ENCODE measurements at regions not wholly inside any gene's neighbourhood (a gene's known extent, or its start where the extent isn't known, plus 50 kb on each side); places are given as distances from the start of the nearest gene placed in this dataset.

DNA sequence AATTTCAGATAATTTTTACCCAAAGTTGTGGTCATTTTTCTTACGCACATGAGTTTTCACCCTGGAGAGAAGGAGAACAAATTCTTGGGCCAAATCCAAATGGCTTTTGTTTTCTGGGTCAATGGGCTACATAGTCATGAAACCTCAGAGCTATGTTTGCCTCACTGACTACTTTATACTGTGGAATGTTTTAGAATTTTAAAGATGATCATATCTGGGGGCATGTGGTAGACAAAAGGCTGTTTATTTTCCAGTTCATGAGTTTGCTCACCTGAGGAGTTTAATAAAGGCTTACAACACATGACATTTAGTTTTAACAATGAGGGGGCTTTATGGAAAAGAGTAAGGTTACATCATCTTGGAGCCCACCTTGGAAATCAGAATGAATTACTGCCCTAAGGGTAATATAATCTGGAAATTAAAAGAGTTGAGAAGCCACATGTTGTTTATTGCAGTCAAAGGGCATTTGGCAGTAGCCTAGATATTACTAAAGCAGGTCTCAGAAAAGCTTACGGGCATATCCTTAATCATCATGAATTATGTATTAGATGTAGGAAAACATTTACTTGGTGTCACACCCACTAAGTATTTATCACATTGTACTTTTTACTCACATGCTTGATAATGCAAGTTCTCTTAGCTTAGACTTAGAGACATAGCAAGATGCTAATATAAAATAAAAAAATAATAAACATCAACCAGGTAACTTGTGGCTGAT lies 466.1 kb downstream of the EDEM1 start:
- no peak overlapping the region for H3K4me3 Mint-ChIP-seq (ENCODE audit: unreplicated experiment)
- H3K27me3 Mint-ChIP-seq (ENCODE audit: unreplicated experiment): peaks cover 3% of the 10 kb centered on the region
- no peak for DNase-seq (ENCODE audit: low spot score)
- peaks cover 5% of the 10 kb centered on the region for H3K9me3 Mint-ChIP-seq (ENCODE audit: unreplicated experiment)
- H3K4me1 Mint-ChIP-seq (ENCODE audit: unreplicated experiment): no peaks in the 10 kb centered on the region
- TF ChIP-seq, protein P1, sequence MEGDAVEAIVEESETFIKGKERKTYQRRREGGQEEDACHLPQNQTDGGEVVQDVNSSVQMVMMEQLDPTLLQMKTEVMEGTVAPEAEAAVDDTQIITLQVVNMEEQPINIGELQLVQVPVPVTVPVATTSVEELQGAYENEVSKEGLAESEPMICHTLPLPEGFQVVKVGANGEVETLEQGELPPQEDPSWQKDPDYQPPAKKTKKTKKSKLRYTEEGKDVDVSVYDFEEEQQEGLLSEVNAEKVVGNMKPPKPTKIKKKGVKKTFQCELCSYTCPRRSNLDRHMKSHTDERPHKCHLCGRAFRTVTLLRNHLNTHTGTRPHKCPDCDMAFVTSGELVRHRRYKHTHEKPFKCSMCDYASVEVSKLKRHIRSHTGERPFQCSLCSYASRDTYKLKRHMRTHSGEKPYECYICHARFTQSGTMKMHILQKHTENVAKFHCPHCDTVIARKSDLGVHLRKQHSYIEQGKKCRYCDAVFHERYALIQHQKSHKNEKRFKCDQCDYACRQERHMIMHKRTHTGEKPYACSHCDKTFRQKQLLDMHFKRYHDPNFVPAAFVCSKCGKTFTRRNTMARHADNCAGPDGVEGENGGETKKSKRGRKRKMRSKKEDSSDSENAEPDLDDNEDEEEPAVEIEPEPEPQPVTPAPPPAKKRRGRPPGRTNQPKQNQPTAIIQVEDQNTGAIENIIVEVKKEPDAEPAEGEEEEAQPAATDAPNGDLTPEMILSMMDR (IDR thresholded peaks at IDR 0.05; ENCODE audit: unreplicated experiment): no peak
- H3K36me3 Mint-ChIP-seq (ENCODE audit: low read depth, unreplicated experiment): no peaks in the 10 kb centered on the region
- no peak overlapping the region for H3K27ac Mint-ChIP-seq (ENCODE audit: unreplicated experiment)

DNA sequence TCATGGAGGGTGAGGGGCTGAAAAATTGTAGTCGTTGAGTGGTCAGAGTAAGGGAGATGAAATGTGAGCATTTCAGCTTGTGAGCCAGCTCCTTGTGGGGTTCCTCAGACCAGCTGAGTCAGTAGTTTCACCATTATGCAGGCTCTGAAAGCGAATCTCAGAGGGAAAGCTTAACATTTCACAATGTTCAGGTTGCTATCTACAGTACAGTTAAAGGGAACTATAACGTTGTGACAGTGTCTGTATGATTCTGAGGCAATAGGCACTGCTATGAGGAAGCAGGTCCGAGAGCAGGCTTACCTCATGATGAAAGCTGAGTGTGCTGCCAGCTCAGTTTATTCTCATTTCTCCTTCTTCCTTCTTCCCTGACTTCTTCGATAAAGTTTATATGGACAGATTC lies 469.6 kb downstream of the EDEM1 start:
- no peak for DNase-seq (ENCODE audit: low spot score)
- TF ChIP-seq, protein P1 (IDR thresholded peaks at IDR 0.05; ENCODE audit: unreplicated experiment): no peak
- H3K4me1 Mint-ChIP-seq (ENCODE audit: unreplicated experiment): no peaks in the 10 kb centered on the region
- peaks cover 3% of the 10 kb centered on the region for H3K27me3 Mint-ChIP-seq (ENCODE audit: unreplicated experiment)
- H3K36me3 Mint-ChIP-seq (ENCODE audit: low read depth, unreplicated experiment): peaks cover 3% of the 10 kb centered on the region
- H3K9me3 Mint-ChIP-seq (ENCODE audit: unreplicated experiment): peaks cover 12% of the 10 kb centered on the region
- H3K27ac Mint-ChIP-seq (ENCODE audit: unreplicated experiment): no peak overlapping the region
- no peak overlapping the region for H3K4me3 Mint-ChIP-seq (ENCODE audit: unreplicated experiment)

DNA sequence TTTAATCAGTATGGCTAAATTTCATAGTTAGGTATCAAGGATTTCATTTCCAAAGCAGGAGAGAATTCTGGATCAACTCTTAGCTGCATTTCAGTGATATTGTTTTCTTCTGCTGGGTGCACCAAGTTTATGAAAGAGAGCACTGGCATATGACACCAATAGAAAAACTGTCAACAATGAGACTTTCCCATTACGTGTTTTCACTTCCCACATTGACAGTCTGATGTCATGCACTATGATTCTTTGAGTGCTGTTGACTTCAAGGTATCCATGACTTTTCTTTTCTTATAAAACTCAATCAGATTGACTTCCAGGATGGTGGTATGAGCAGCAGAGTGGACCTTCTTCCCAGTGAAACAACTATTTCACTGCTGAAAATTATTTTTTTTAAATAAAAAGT lies 476.1 kb downstream of the EDEM1 start:
- TF ChIP-seq, protein P1 (IDR thresholded peaks at IDR 0.05; ENCODE audit: unreplicated experiment): no peak
- Mint-ChIP-seq H3K4me1 (ENCODE audit: unreplicated experiment) (no peaks in the 10 kb centered on the region), H3K36me3 (ENCODE audit: low read depth, unreplicated experiment) (peaks cover 3% of the 10 kb centered on the region), H3K9me3 (ENCODE audit: unreplicated experiment) (peaks cover 35% of the 10 kb centered on the region), H3K4me3 (ENCODE audit: unreplicated experiment) (no peak overlapping the region), H3K27ac (ENCODE audit: unreplicated experiment) (no peak overlapping the region), H3K27me3 (ENCODE audit: unreplicated experiment) (no peaks in the 10 kb centered on the region)
- no peak for DNase-seq (ENCODE audit: low spot score)

DNA sequence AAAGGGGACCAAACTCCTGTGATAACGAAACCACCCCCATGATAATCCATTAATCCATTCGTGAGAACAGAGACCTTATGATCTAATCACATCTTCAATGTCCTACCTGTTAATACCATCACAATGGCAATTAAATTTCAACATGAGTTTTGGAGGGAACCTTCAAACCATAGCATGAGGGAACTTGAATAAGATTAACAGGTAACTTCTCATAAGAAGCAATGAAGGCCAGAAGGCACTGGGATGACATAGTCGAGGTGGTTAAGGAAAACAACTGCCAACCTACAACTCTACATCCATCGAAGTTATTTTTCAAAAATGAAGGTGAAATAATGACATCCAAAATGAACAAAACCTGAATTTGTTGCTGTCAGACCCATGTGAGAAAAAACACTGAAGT lies 478.9 kb downstream of the EDEM1 start:
- no peak overlapping the region for H3K27ac Mint-ChIP-seq (ENCODE audit: unreplicated experiment)
- TF ChIP-seq, protein P1 (IDR thresholded peaks at IDR 0.05; ENCODE audit: unreplicated experiment): no peak
- H3K9me3 Mint-ChIP-seq (ENCODE audit: unreplicated experiment): peaks cover 37% of the 10 kb centered on the region
- H3K4me1 Mint-ChIP-seq (ENCODE audit: unreplicated experiment): no peaks in the 10 kb centered on the region
- peaks cover under 1% of the 10 kb centered on the region for H3K27me3 Mint-ChIP-seq (ENCODE audit: unreplicated experiment)
- DNase-seq (ENCODE audit: low spot score): no peak
- H3K36me3 Mint-ChIP-seq (ENCODE audit: low read depth, unreplicated experiment): no peaks in the 10 kb centered on the region
- H3K4me3 Mint-ChIP-seq (ENCODE audit: unreplicated experiment): no peak overlapping the region

DNA sequence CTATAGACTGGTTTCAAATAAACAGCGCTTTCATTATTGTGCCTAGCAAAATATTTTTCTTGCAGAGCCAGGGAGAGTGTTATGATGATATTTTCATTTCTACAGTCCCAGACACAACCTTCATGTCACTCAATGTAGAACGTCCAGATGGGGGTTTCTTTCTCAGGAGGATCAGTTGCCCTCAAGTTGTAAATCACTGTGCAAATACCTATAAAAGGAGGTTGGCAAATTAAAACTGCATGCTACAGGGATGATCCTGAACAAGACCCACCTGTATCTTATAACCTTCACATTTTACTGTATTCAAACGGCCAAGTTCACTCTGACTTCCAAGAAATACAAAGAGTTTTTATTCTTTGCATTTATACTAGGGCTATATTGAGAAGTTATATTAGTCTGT lies 486.0 kb downstream of the EDEM1 start:
- Mint-ChIP-seq H3K27ac (ENCODE audit: unreplicated experiment) (no peak overlapping the region), H3K36me3 (ENCODE audit: low read depth, unreplicated experiment) (no peaks in the 10 kb centered on the region), H3K4me3 (ENCODE audit: unreplicated experiment) (no peak overlapping the region), H3K4me1 (ENCODE audit: unreplicated experiment) (no peaks in the 10 kb centered on the region), H3K9me3 (ENCODE audit: unreplicated experiment) (peaks cover 21% of the 10 kb centered on the region), H3K27me3 (ENCODE audit: unreplicated experiment) (peaks cover 12% of the 10 kb centered on the region)
- DNase-seq (ENCODE audit: low spot score): no peak
- TF ChIP-seq, protein P1 (IDR thresholded peaks at IDR 0.05; ENCODE audit: unreplicated experiment): no peak
